Stimulated activated CD8-positive, alpha-beta memory T cell treated with anti-CD3 and anti-CD28 coated beads, Interleukin-4, amount 100 ng/mL, for 1 hour (primary cell): ENCODE measurements at regions not wholly inside any gene's neighbourhood (a gene's known extent, or its start where the extent isn't known, plus 50 kb on each side); places are given as distances from the start of the nearest gene placed in this dataset.
"Not testable (repeated sequence)": the region's sequence is repeated elsewhere in the genome, so short reads cannot be mapped to it uniquely, and the experiment has no call there.

Source experiments
- DNase-seq, 2 donors: peaks; one replicate each; pipeline ENCODE4 v3.0.0-alpha.2; 2020; ENCODE audit warnings: low read depth in 2 of 2, low spot score in 1 of 2

DNA sequence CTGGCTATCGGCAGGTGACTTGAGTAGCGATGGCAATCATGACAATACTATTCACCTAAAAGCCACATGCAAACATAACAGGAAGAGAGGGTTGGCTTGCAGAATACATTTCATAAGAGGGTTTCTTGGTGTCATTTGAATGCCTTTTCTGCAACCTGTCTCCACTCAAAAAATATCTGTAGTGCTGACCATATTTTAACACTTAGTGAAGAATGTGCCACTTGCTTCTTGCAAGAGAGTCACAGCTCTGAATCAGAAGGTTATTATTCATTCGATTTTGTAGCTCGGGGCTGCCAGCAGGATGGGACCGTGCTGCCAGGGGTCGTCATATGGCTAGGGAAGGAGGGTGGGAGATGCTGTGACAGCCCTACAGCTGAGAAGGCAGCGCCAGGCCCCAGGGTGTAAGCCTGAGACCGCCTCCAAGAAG lies 152.0 kb upstream of the PITRM1 start:
- no peak for DNase-seq

DNA sequence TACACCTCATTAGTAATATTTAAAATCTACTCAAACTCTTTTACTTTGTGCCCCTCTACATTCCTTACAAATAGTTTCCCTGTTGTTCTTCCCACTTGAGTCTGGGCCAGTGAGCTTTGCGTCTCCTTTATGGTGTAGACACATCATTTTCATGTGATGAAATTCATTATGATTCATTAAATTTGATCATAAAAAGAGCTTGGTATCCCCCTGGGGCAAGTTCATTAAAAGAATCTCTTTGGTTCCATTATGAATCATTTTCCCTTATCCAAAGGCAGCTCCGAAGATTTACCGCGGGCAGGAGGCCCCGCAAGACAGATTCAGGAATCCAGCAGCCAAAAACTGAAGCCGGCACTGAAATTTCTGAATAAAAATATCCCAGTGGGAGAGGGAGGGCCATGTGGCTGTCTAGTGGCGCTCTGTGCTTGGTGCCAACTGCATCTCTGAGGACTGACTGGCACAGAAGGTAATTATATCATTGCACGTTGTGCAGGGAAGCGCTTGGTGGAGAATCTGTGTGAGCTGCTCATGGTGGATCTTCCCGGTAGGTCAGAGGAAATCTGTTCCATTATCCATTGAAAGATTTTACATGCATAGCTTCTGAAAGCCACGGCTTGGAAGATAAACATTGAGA lies 151.4 kb upstream of the PITRM1 start:
- no peak for DNase-seq

DNA sequence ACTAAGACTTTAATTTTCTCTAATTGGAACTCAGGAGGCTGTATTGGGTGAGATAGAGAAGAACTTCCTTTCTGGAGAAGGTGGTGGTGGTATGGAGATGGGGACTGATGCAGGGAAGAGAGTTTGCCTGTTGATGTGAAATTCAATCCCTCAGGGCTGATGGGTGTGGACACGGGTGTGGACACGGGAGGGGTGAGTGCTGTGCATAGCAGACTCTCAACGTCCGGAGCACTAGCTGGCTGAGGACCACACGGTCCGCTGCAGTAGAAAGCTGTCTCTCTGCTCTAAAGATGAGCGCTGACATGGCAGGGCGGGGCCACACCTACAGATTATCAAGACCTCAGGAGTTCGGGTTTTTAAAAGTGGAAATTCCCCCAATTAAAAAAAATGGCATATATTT lies 148.5 kb upstream of the PITRM1 start:
- DNase-seq, result no peak

DNA sequence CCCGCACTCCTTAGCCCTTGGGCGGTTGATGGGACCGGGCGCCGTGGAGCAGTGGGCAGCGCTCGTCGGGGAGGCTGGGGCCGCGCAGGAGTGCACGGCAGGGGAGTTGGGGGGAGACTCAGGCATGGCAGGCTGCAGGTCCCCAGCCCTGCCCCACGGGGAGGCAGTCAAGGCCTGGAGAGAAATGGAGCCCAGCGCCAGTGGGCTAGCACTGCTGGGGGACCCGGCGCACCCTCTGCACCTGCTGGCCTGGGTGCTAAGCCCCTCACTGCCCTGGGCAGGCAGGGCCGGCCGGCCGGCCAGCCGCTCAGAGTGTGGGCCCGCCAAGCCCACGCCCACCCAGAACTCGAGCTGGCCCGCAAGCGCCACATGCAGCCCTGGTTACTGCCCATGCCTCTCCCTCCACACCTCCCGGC lies 147.2 kb upstream of the PITRM1 start:
- DNase-seq, result no peak

DNA sequence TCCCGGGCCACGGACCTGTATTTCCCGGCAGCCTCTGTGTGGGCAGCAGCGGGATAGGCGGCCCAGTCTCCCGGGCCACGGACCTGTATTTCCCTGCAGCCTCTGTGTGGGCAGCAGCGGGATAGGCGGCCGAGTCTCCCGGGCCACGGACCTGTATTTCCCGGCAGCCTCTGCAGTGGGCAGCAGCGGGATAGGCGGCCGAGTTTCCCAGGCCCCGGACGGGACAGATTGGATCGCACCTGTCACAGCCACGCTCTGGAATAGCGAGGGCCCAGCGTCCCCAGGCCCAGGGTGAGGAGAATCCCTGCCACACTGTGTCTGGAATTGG lies 145.9 kb upstream of the PITRM1 start:
- DNase-seq, result not testable (repeated sequence)

DNA sequence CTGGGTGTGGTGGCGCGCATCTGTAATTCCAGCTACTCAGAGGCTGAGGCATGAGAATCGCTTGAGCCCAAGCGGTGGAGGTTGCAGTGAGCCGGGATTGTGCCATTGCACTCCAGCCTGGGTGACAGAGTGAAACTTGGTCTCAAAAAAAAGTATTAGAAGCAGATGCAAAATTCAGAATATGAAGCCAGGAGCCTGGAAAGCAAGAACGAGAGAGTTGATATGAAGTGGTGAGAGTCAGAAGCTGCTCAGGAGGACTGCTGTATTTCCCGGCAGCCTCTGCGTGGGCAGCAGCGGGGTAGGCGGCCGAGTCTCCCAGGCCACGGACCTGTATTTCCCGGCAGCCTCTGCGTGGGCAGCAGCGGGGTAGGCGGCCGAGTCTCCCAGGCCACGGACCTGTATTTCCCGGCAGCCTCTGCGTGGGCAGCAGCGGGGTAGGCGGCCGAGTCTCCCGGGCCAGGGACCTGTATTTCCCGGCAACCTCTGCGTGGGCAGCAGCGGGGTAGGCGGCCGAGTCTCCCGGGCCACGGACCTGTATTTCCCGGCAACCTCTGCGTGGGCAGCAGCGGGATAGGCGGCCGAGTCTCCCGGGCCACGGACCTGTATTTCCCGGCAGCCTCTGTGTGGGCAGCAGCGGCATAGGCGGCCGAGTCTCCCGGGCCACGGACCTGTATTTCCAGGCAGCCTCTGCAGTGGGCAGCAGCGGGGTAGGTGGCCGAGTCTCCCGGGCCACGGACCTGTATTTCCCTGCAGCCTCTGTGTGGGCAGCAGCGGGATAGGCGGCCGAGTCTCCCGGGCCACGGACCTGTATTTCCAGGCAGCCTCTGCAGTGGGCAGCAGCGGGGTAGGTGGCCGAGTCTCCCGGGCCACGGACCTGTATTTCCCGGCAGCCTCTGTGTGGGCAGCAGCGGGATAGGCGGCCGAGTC lies 145.2 kb upstream of the PITRM1 start:
- DNase-seq, result not testable (repeated sequence)

DNA sequence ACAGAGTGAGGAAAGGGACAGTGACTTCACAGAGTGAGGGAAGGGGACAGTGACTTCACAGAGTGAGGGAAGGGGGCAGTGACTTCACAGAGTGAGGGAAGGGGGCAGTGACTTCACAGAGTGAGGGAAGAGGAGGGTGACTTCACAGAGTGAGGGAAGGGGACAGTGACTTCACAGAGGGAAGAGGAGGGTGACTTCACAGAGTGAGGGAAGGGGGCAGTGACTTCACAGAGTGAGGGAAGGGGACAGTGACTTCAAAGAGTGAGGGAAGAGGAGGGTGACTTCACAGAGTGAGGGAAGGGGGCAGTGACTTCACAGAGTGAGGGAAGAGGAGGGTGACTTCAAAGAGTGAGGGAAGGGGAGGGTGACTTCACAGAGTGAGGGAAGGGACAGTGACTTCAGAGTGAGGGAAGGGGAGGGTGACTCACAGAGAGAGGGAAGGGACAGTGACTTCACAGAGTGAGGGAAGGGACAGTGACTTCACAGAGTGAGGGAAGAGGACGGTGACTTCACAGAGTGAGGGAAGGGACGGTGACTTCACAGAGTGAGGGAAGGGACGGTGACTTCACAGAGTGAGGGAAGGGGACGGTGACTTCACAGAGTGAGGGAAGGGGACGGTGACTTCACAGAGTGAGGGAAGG lies 142.0 kb upstream of the PITRM1 start:
- DNase-seq, result not testable (repeated sequence)

DNA sequence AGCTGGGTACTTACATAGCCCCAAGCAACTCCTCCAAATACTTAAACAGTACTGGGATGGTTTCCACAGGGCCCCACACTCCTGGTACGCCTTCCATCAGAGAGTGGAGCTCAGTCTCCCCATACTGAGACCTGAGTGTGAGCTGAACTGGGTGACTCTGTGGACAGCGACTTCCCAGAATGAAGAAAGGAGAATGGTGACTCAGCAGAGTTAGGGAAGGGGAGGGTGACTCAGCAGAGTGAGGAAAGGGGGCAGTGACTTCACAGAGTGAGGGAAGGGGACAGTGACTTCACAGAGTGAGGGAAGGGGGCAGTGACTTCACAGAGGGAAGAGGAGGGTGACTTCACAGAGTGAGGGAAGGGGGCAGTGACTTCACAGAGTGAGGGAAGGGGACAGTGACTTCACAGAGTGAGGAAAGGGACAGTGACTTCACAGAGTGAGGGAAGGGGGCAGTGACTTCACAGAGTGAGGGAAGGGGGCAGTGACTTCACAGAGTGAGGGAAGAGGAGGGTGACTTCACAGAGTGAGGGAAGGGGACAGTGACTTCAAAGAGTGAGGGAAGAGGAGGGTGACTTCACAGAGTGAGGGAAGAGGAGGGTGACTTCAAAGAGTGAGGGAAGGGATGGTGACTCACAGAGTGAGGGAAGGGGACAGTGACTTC lies 141.3 kb upstream of the PITRM1 start:
- DNase-seq, result not testable (repeated sequence)

DNA sequence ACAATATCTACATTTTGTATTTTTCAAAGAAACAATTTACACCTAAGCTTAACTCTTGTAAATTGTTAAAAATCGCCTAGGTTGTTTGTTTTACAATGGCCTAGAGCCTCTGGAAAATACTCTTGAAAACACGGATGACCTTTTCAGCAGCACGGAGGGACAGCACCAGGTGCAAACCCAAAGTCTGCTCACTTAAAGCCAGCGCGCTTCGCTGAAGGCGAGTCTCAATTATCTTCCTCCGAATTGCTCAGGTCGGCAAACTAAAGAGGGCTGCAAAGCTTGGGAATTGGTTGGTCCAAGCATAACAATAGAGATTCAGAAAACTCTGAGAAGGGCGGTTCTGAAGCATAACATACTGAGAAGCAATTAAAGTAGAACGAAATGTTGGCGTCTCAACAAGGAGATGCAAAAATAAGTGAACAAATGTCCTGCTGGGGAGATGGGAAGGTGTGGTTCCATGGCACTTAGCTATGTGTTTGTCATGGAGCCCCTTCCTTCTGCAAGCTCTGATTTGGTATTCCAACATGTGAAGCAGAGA lies 139.9 kb upstream of the PITRM1 start:
- DNase-seq, result no peak

DNA sequence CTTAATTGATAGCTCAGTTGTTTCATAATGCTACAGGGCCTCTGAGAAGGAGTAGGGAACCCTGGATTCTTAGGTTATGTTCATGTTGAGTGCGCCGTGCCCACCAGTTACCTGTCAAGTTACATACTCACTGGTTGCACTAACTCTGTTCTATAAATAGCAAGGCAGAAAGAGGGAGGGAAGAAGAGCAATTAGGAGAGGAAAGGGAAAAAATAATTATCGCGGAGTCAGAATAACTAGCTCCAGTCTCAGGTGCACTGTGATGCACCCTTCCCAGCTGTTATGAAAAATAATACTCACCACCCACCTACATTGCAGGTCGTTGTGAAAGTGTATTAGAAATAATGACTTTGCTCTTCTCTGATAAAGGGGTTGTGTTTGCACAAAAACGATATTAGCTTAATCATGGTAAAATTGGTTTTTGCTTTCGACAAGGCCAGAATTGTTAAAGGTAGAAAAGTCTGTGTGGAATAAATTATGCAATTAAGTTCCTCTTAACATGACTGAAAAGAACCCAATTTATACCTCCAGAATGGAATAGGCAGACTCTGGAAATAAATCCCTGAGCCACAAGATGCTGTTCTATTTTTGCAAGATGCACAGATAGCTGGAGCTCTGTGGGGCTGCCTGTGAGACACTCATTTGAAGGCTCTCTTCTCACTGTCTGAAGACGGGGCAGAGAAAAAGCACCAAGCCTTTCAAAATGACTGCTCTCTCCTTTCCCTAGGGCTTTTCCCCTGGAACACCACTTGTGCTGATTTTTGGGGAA lies 137.6 kb upstream of the PITRM1 start:
- DNase-seq, result no peak

DNA sequence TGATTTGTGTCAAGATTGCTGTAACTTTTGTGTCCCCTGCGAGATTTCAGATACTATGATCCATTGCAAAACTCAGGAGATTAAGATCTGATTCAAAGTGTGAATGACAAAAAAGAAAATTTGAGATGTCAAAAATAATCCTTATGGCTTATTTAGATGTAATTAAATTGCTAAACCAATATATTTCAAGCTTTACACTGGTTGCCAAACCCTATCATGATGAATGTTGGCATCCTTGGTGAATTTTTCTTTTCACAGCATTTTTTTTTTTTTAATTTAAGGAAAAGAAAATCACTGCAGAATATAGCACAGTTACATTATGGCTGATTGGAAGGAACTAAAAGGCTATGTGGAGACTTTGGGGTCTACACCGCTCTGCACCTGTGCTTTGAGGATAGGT lies 133.5 kb upstream of the PITRM1 start:
- no peak for DNase-seq

DNA sequence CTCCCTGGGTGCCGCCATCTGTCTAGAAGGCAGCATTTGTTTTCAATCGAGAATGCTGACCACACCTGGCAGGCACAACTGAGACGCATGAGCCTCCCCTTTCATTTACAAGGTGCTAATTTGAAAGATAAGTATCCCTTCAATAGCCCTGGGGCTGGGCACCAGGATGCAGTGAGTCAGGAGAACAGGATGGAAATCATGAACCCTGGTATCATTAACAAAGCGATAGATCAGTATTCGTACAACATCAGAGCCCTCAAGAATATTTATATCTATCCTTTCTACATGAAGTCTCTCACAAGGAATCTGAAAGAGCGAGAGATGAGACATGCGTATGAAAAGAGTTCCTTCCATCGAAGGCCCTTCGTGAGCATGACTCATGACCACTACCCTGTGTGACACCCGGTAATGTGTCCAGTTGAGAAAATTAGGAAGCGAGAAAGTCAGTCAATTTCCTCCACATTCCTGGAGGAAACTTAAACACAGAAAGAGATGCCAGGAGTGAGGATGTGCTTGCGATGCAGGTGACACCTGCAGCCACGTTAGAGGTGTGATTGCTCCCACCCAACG lies 123.1 kb upstream of the PITRM1 start:
- no peak for DNase-seq

DNA sequence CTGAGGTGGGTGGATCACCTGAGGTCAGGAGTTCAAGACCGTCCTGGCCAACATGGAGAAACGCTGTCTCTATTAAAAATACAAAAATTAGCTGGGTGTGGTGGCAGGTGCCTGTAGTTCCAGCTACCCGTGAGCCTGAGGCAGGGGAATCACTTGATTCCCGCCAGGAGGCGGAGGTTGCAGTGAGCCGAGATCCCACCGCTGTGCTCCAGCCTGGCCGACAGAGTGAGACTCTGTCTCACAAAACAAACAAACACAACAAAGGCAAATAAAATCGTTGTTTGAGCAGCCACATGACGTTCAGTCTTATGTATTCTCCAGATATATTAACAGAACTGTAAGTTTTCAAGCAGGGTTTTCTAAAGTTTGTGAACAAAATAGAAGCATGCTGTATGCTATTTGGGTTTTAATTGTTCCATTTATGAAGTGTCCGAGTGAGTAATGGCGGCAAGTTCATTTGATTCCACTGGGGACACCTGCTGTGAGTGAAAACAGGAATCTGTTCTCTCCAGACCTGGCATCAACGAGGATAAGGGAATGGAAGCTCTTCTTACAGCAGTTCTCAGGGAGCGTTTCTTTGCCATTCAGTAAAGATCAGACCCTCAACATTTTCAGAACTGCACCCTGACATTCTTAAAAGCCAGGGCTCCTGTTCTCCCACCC lies 122.5 kb upstream of the PITRM1 start:
- DNase-seq, result no peak

DNA sequence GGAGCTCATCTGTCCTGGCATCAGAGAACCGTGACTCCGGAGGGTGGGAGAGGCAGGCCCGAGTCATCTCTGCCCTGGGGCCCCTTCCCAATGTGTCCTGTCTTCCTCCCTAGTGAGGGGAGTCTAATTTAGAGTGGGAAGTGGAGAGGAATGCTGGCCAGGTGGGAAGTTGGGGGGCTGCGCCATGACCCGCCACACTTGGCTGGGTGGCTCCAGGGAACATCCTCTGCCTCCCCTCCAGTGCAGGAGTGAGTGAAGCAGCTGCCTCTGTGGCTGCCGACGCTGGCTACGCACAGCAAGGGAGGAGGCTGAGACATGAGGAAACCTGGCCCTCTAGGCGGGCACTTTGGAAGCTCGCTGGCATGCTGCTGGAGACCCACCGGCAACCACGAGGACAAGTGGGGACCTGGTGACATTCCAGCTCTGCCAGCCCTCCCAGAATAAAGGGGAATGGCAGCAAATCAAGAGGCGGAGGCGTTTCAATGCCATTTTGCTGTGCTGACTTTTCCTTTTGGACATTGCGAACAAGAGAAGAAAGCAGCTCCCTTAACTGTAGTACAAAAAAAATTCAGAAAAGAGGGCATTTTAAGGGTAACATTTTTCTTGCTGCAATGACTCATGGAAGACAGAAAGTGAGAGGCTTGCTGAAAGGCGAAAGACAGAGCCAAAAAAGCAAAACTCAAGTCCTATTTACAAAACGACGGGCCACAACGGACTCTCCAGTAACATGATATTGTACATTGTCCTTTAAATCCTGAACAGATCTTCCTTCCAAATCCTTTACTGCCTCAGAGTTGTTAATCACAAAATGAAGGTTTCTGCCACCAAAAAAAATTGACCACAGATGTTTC lies 121.2 kb upstream of the PITRM1 start:
- DNase-seq, result no peak

DNA sequence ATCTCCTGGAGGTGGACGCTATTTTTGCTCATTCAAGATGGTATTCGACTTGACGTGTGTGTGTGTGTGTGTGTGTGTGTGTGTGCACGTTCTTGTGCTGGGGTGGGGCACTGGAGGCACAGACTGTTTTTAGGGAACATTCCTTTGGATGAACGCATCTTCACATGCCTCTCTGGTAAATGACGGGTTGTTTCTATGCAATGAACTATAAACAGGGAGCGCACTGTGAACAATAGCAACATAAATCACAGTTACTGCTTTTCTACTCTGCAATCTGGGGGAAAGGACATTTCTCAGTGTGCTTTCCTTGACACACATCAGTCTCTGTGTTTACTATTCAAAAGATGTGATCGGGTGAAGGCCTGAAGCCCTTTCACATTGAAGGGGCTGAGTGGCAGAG lies 120.1 kb upstream of the PITRM1 start:
- DNase-seq, result no peak

DNA sequence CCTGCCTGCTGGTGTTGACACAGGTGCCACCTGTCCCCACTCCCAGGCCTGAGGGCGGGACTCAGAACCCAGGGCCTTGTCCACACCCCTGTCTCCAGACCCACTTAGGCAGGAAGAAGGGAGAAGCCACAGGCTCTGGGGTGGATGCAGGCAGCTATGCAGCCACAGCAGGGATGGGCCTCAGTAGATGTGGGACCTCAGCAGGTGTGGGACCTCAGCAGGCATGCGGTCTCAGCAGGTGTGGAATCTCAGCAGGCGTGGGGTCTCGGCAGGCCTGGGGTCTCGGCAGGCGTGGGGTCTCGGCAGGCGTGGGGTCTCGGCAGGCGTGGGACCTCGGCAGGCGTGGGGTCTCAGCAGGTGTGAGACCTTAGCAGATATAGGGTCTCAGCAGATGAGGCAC lies 118.0 kb upstream of the PITRM1 start:
- DNase-seq, result no peak

DNA sequence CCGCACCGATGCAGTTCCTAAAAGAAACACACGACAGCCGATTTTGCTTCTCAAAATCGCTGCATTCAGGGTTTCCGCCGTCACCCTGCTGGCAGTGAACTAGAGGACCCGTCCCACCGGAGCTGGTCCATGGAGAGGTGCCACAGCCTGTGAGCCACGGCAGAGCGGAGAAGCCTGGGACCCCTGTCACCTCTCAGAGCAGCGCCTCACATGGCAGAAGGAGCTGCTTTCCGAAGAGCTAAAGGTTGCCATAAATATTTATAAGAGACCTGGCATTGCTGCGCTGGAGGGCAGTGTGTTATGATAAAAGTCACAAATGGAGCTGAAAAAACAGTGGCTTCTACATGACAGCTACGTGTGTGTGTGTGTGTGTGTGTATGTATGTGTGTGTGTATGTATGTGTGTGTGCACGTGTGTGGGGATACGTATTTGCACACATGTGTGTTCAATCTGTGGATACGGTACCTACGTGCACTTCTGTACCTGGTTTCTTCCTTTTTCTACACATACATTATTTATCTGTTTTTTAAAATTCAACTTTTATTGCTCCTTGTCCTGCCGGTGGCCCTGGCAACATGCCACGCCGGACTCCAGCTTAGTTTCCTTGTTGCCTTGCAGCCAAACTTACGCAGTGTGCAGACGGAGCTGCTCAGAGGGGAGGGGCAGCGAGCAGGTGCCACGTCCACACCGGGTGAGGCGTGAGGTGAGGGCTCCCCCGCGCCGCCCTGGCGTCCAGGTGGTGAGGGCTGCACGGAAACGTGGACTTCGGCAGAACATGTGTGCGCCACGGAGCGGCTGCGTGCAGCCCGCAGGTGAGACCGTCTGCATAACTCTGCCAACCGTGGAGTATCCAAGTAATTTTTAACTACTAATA lies 115.2 kb upstream of the PITRM1 start:
- no peak for DNase-seq

DNA sequence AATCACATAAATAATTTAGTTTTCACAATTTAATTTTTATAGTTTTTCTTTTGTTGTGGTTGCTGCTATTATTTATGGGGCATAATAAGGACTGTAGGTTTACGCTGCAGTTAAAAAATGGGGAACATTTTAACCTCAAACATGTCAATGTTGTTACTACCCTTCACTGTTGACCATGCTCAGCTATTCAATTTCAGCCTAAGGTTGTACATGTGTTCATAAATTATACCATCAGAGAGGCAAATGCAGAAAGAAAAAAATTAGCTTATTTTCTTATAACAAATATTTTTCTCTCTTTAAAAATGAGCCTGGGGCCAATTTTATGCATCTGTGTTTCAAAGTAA lies 110.1 kb upstream of the PITRM1 start:
- DNase-seq, result no peak
